B cell (primary cell): ENCODE measurements at regions not wholly inside any gene's neighbourhood (a gene's known extent, or its start where the extent isn't known, plus 50 kb on each side); places are given as distances from the start of the nearest gene placed in this dataset.

Experiments used
- ATAC-seq: fragments of 200-7000 bp; cut with Tn5 transposase; one replicate; pipeline ENCODE4 v1.10.0; 2021; ENCODE audit warnings: low read depth, mild to moderate bottlenecking, moderate number of reproducible peaks, moderate library complexity
- CTCF ChIA-PET: fragments of 350-600 bp; sonication (Branson Sonifier 250); formaldehyde crosslinking; loops from one replicate; lab custom pipeline; 2021; ENCODE audit warnings: antibody characterized with exemption, inconsistent platforms; lab: Charles Lee
- POLR2A ChIA-PET: fragments of 350-600 bp; sonication (Branson Sonifier 250); formaldehyde crosslinking; loops from one replicate; lab custom pipeline; 2021; ENCODE audit warnings: antibody characterized with exemption; lab: Charles Lee
- DNase-seq: peaks from one replicate; pipeline ENCODE4 v3.0.0; 2013
- H2AFZ ChIP-seq: 2 replicates; pipeline ENCODE4 v1.6.1; 2012; ENCODE audit warnings: mild to moderate bottlenecking, low read depth, low read length; ENCODE audit not compliant: insufficient read depth, poor library complexity, severe bottlenecking
- H3K27ac ChIP-seq, 2 donors: 1 replicate in 1 of 2; 2 replicates in 1 of 2; pipeline ENCODE4 v1.5.1; 2012 to 2013; ENCODE audit warnings: low read length in 2 of 2, mild to moderate bottlenecking in 2 of 2, moderate library complexity in 1 of 2
- H3K27me3 ChIP-seq, 4 experiments: fragments of 200-600 bp in 1 of 4; sonication (generic) in 1 of 4; replicated peaks in 1 of 4; 1 replicate in 2 of 4; 2 replicates in 2 of 4; pipeline versions ENCODE4 v1.6.1 to v1.7.0; 2013 to 2016; ENCODE audit warnings: low read length in 3 of 4, mild to moderate bottlenecking in 2 of 4, mixed read lengths in 1 of 4, moderate library complexity in 1 of 4; ENCODE audit not compliant: insufficient read depth in 4 of 4, control insufficient read depth in 3 of 4; ENCODE audit errors: control extremely low read depth in 1 of 4
- H3K36me3 ChIP-seq, 2 experiments: replicated peaks in 1 of 2; 1 replicate in 1 of 2; 2 replicates in 1 of 2; pipeline versions ENCODE4 v1.6.1 to v1.7.1; 2013; ENCODE audit warnings: low read length in 1 of 2; ENCODE audit not compliant: insufficient read depth in 2 of 2, control insufficient read depth in 1 of 2; ENCODE audit errors: control extremely low read depth in 1 of 2, extremely low read depth in 1 of 2
- H3K4me1 ChIP-seq, 2 donors: fragments of 200-600 bp in 1 of 2; sonication (generic) in 1 of 2; 1 replicate in 1 of 2; 2 replicates in 1 of 2; pipeline versions ENCODE4 v1.5.1 to v1.6.1; 2013 to 2017; ENCODE audit warnings: low read length in 2 of 2; ENCODE audit not compliant: control insufficient read depth in 2 of 2, insufficient read depth in 2 of 2
- H3K4me2 ChIP-seq: replicated peaks from 2 replicates; pipeline ENCODE3; 2012; ENCODE audit warnings: mild to moderate bottlenecking, low read depth, low read length; ENCODE audit not compliant: poor library complexity, severe bottlenecking
- H3K4me3 ChIP-seq, 5 experiments: fragments of 200-600 bp in 1 of 5; sonication (generic) in 1 of 5; 1 replicate in 3 of 5; 2 replicates in 2 of 5; pipeline versions ENCODE4 v1.5.1 to v1.7.0; 2011 to 2016; ENCODE audit warnings: low read length in 4 of 5, mild to moderate bottlenecking in 4 of 5, low read depth in 2 of 5, control low read depth in 1 of 5, moderate library complexity in 1 of 5; ENCODE audit not compliant: insufficient read depth in 1 of 5; ENCODE audit errors: control extremely low read depth in 1 of 5, extremely low read depth in 1 of 5
- H3K79me2 ChIP-seq: fragments of 200-600 bp; sonication (generic); one replicate; pipeline ENCODE4 v1.6.0; 2016; ENCODE audit warnings: low read length; ENCODE audit not compliant: control insufficient read depth, insufficient read depth
- H3K9ac ChIP-seq: fragments of 200-600 bp; sonication (generic); 2 replicates; pipeline ENCODE4 v1.6.1; 2017; ENCODE audit warnings: mild to moderate bottlenecking, low read length, moderate library complexity
- H3K9me3 ChIP-seq, 3 donors: one replicate each; pipeline versions ENCODE4 v1.6.1 to v1.7.1; 2013; ENCODE audit warnings: low read length in 2 of 3; ENCODE audit not compliant: control insufficient read depth in 2 of 3, insufficient read depth in 1 of 3; ENCODE audit errors: control extremely low read depth in 1 of 3
- H4K20me1 ChIP-seq: 2 replicates; pipeline ENCODE4 v1.6.0; 2012; ENCODE audit warnings: mild to moderate bottlenecking, low read length; ENCODE audit not compliant: insufficient read depth, control insufficient read depth, poor library complexity, severe bottlenecking
- H3K27ac Mint-ChIP-seq: one replicate; pipeline ENCODE4 v1.8.0; 2021; ENCODE audit warnings: mixed read lengths
- H3K27me3 Mint-ChIP-seq: one replicate; pipeline ENCODE4 v1.8.0; 2021; ENCODE audit warnings: mixed read lengths
- H3K4me1 Mint-ChIP-seq: one replicate; pipeline ENCODE4 v1.8.0; 2021; ENCODE audit warnings: mixed read lengths
- H3K4me3 Mint-ChIP-seq: one replicate; pipeline ENCODE4 v1.8.0; 2021; ENCODE audit warnings: mixed read lengths
- H3K9me3 Mint-ChIP-seq: one replicate; pipeline ENCODE4 v1.8.0; 2022; ENCODE audit warnings: mixed read lengths; ENCODE audit not compliant: insufficient read depth
- EZH2 ChIP-seq: IDR thresholded peaks from 2 replicates; pipeline ENCODE4 v1.6.1; 2012; ENCODE audit warnings: borderline replicate concordance, low read depth, mild to moderate bottlenecking, moderate library complexity, low read length; ENCODE audit not compliant: insufficient read depth, poor library complexity, severe bottlenecking
- WGBS: methylation state at CpG from one replicate; pipeline ENCODE4 v1.1.5; 2013; ENCODE audit warnings: missing lambda C conversion rate; ENCODE audit not compliant: insufficient coverage; 5-methylcytosine and 5-hydroxymethylcytosine counted together
- intact Hi-C: fragments of 100-400 bp; cut with micrococcal nuclease; formaldehyde crosslinking; loops from one replicate; pipeline ENCODE4 v1.10.0; 2022
- TF ChIP-seq, protein P1 (sequence below): fragments of 200-600 bp; IDR thresholded peaks from one replicate; pipeline ENCODE4 v1.8.0; 2022; ENCODE audit warnings: antibody characterized with exemption, mild to moderate bottlenecking

DNA sequence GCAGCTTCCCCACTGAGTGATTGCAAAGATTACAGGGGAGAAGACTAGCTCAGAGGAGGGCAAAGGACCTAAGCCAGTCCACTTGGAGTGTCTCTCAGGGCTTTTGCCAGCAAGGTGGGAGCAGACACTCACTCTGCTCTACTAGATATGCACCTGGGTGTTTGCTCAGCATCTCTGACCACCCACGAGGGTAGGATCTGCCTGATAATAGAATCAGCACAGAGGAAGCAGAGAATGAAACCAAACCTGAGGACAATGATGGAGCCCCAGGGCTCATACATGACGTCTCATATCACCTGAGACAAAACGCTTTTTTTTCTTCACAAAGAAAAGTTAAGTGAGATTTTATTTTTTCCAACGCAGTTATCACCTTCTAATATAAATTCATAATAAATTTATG is 79.4 kb downstream of the RRAGC start:
- H3K36me3 ChIP-seq: no peaks in the 10 kb centered on the region
- ChIA-PET CTCF (no interaction called here), POLR2A (interaction anchor here (0.6 kb wide), 1 partner anchor 827 kb away, joined by 9 read pairs; no protein-coding TSS in a partner anchor)
- ATAC-seq (no peak), DNase-seq (no peak)
- H3K4me3 ChIP-seq: no peak overlapping the region
- no peaks in the 10 kb centered on the region for H3K9me3 Mint-ChIP-seq
- TF ChIP-seq EZH2: no peak
- TF ChIP-seq, protein P1, sequence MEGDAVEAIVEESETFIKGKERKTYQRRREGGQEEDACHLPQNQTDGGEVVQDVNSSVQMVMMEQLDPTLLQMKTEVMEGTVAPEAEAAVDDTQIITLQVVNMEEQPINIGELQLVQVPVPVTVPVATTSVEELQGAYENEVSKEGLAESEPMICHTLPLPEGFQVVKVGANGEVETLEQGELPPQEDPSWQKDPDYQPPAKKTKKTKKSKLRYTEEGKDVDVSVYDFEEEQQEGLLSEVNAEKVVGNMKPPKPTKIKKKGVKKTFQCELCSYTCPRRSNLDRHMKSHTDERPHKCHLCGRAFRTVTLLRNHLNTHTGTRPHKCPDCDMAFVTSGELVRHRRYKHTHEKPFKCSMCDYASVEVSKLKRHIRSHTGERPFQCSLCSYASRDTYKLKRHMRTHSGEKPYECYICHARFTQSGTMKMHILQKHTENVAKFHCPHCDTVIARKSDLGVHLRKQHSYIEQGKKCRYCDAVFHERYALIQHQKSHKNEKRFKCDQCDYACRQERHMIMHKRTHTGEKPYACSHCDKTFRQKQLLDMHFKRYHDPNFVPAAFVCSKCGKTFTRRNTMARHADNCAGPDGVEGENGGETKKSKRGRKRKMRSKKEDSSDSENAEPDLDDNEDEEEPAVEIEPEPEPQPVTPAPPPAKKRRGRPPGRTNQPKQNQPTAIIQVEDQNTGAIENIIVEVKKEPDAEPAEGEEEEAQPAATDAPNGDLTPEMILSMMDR: no peak
- peaks cover 52% of the 10 kb centered on the region for H3K27me3 Mint-ChIP-seq
- H3K4me2 ChIP-seq: no peak overlapping the region
- H3K27me3 ChIP-seq: peaks cover 0 to 30% (median 8%) of the 10 kb centered on the region in 4 experiments
- no peaks in the 10 kb centered on the region for H4K20me1 ChIP-seq
- peaks cover 9% of the 10 kb centered on the region for H3K4me1 Mint-ChIP-seq
- no peaks in the 10 kb centered on the region for H3K79me2 ChIP-seq
- no peak overlapping the region for H3K4me3 Mint-ChIP-seq
- intact Hi-C loops: no loop called here
- whole genome bisulfite sequencing: 60% methylated on average over 1 of the region's 4 CpGs
- no peak overlapping the region for H3K9ac ChIP-seq
- H3K27ac ChIP-seq: no peak overlapping the region
- no peak overlapping the region for H2AFZ ChIP-seq
- no peaks in the 10 kb centered on the region for H3K4me1 ChIP-seq
- no peak overlapping the region for H3K27ac Mint-ChIP-seq
- no peaks in the 10 kb centered on the region for H3K9me3 ChIP-seq

DNA sequence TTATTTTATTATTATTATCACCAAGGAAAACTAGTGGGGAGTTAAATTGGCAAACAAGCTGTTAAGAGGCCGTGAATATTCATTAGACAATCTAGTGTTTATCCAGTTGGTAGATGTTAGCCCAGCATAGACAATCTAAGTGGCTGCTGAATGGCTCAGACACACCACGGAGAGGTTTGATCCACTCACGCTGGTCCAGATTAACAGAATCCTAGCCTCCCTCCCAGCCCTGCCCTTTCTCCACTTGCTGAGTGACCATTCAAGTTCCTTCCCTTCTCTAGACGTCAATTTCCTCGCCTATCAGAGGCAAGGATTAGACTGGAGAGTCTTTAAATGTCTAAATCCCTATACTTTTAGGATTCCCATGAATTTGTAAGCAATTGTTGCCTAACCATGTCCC is 80.1 kb downstream of the RRAGC start:
- ATAC-seq (no peak), DNase-seq (no peak)
- Histone ChIP-seq H3K9ac (no peak overlapping the region), H3K27me3 (peaks cover 0 to 29% (median 8%) of the 10 kb centered on the region in 4 experiments), H3K36me3 (no peaks in the 10 kb centered on the region), H4K20me1 (no peaks in the 10 kb centered on the region), H3K79me2 (no peaks in the 10 kb centered on the region), H3K4me1 (no peaks in the 10 kb centered on the region), H3K27ac (no peak overlapping the region), H3K4me3 (no peak overlapping the region), H3K9me3 (no peaks in the 10 kb centered on the region), H3K4me2 (no peak overlapping the region), H2AFZ (no peak overlapping the region)
- ChIA-PET POLR2A (interaction anchor here (0.6 kb wide), 1 partner anchor 827 kb away, joined by 9 read pairs; no protein-coding TSS in a partner anchor), CTCF (no interaction called here)
- H3K9me3 Mint-ChIP-seq: no peaks in the 10 kb centered on the region
- H3K4me1 Mint-ChIP-seq: peaks cover 9% of the 10 kb centered on the region
- intact Hi-C loops: no loop called here
- no peak overlapping the region for H3K27ac Mint-ChIP-seq
- 75% methylated on average over 2 of the region's 5 CpGs for WGBS
- no peak overlapping the region for H3K4me3 Mint-ChIP-seq
- TF ChIP-seq, protein P1: no peak
- TF ChIP-seq EZH2: no peak
- H3K27me3 Mint-ChIP-seq: peaks cover 46% of the 10 kb centered on the region
